ENCODE measurements at regions not wholly inside any gene's neighbourhood (a gene's known extent, or its start where the extent isn't known, plus 50 kb on each side); places are given as distances from the start of the nearest gene placed in this dataset.

DNA sequence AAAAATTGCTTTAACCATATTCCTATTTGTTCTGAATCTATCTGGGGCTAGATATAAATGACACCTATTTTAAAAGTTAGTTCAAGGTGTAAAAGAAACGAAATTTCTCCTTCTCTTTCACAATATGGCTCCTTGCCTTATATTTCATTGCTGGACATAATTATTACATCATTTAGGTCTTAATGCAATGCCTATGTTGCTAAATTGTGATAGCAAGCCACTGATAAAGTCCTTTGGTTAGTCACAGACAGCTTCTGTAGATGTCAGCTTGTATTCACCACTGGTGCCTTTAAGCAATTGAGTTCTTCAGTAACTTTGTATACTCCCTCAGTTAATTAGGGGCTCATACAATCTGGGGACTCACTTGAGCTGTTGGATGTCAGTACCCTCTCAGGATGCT is 1236.6 kb downstream of the GATA3 start:
- Histone ChIP-seq H3K27ac (ENCODE audit: low read depth, low read length) (no peak overlapping the region), H3K27me3 (ENCODE audit: insufficient read depth, low read length) (no peaks in the 10 kb centered on the region), H3K9ac (ENCODE audit: low read length) (no peak overlapping the region), H3K9me3 (ENCODE audit: control insufficient read depth in 1 of 2, insufficient read depth in 1 of 2, low read depth in 1 of 2, low read length in 2 of 2) (peaks cover 0 to 19% of the 10 kb centered on the region in 2 experiments; a peak in 2 of 4 replicates), H3K9me2 (ENCODE audit: insufficient read depth) (no peaks in the 10 kb centered on the region), H3K4me1 (ENCODE audit: control insufficient read depth in 1 of 2, insufficient read depth in 2 of 2, low read length in 2 of 2) (no peaks in the 10 kb centered on the region), H4K20me1 (ENCODE audit: insufficient read depth) (no peaks in the 10 kb centered on the region), H3K36me3 (ENCODE audit: control insufficient read depth in 1 of 2, insufficient read depth in 2 of 2, low read length in 2 of 2) (no peaks in the 10 kb centered on the region), H2AFZ (ENCODE audit: low read depth, low read length, poor library complexity, severe bottlenecking) (no peak overlapping the region), H3K4me2 (ENCODE audit: low read length) (no peak overlapping the region), H3K79me2 (ENCODE audit: insufficient read depth, low read length) (no peaks in the 10 kb centered on the region), H3K4me3 (replicated peaks in 1 of 2; ENCODE audit: low read depth in 1 of 2, low read length in 2 of 2) (no peak overlapping the region)
- TF ChIP-seq, protein P1, sequence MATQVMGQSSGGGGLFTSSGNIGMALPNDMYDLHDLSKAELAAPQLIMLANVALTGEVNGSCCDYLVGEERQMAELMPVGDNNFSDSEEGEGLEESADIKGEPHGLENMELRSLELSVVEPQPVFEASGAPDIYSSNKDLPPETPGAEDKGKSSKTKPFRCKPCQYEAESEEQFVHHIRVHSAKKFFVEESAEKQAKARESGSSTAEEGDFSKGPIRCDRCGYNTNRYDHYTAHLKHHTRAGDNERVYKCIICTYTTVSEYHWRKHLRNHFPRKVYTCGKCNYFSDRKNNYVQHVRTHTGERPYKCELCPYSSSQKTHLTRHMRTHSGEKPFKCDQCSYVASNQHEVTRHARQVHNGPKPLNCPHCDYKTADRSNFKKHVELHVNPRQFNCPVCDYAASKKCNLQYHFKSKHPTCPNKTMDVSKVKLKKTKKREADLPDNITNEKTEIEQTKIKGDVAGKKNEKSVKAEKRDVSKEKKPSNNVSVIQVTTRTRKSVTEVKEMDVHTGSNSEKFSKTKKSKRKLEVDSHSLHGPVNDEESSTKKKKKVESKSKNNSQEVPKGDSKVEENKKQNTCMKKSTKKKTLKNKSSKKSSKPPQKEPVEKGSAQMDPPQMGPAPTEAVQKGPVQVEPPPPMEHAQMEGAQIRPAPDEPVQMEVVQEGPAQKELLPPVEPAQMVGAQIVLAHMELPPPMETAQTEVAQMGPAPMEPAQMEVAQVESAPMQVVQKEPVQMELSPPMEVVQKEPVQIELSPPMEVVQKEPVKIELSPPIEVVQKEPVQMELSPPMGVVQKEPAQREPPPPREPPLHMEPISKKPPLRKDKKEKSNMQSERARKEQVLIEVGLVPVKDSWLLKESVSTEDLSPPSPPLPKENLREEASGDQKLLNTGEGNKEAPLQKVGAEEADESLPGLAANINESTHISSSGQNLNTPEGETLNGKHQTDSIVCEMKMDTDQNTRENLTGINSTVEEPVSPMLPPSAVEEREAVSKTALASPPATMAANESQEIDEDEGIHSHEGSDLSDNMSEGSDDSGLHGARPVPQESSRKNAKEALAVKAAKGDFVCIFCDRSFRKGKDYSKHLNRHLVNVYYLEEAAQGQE (IDR thresholded peaks at IDR 0.05; ENCODE audit: low read depth), result no peak
- TF ChIP-seq, protein P2, sequence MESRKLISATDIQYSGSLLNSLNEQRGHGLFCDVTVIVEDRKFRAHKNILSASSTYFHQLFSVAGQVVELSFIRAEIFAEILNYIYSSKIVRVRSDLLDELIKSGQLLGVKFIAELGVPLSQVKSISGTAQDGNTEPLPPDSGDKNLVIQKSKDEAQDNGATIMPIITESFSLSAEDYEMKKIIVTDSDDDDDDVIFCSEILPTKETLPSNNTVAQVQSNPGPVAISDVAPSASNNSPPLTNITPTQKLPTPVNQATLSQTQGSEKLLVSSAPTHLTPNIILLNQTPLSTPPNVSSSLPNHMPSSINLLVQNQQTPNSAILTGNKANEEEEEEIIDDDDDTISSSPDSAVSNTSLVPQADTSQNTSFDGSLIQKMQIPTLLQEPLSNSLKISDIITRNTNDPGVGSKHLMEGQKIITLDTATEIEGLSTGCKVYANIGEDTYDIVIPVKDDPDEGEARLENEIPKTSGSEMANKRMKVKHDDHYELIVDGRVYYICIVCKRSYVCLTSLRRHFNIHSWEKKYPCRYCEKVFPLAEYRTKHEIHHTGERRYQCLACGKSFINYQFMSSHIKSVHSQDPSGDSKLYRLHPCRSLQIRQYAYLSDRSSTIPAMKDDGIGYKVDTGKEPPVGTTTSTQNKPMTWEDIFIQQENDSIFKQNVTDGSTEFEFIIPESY (IDR thresholded peaks at IDR 0.05; ENCODE audit: extremely low read depth, insufficient replicate concordance, low read length), result no peak
- TF ChIP-seq TCF7L2 (IDR thresholded peaks at IDR 0.05; ENCODE audit: borderline replicate concordance, extremely low read depth, insufficient read depth, insufficient read length) (no peak), EZH2 (IDR thresholded peaks at IDR 0.05) (no peak), CEBPB (IDR thresholded peaks at IDR 0.05; ENCODE audit: low read depth) (no peak), EZH2phosphoT487 (IDR thresholded peaks at IDR 0.05; ENCODE audit: borderline replicate concordance) (no peak), ELF1 (IDR thresholded peaks at IDR 0.05; ENCODE audit: borderline replicate concordance, low read depth) (no peak), SRF (IDR thresholded peaks at IDR 0.05; ENCODE audit: low read depth) (no peak), POLR2AphosphoS5 (IDR thresholded peaks at IDR 0.05; ENCODE audit: low read depth, low read length) (no peak), SIN3A (IDR thresholded peaks at IDR 0.05; ENCODE audit: low read depth) (no peak), POLR2A (IDR thresholded peaks at IDR 0.05; ENCODE audit: borderline replicate concordance, extremely low read depth, insufficient read depth, insufficient read length) (no peak)
- TF ChIP-seq, protein P3, sequence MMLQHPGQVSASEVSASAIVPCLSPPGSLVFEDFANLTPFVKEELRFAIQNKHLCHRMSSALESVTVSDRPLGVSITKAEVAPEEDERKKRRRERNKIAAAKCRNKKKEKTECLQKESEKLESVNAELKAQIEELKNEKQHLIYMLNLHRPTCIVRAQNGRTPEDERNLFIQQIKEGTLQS (IDR thresholded peaks at IDR 0.05), result no peak
- TF ChIP-seq, protein P4, sequence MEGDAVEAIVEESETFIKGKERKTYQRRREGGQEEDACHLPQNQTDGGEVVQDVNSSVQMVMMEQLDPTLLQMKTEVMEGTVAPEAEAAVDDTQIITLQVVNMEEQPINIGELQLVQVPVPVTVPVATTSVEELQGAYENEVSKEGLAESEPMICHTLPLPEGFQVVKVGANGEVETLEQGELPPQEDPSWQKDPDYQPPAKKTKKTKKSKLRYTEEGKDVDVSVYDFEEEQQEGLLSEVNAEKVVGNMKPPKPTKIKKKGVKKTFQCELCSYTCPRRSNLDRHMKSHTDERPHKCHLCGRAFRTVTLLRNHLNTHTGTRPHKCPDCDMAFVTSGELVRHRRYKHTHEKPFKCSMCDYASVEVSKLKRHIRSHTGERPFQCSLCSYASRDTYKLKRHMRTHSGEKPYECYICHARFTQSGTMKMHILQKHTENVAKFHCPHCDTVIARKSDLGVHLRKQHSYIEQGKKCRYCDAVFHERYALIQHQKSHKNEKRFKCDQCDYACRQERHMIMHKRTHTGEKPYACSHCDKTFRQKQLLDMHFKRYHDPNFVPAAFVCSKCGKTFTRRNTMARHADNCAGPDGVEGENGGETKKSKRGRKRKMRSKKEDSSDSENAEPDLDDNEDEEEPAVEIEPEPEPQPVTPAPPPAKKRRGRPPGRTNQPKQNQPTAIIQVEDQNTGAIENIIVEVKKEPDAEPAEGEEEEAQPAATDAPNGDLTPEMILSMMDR (IDR thresholded peaks at IDR 0.05 in 2 of 3, conservative IDR thresholded peaks at IDR 0.05 in 1 of 3; ENCODE audit: borderline replicate concordance in 1 of 3, insufficient read depth in 1 of 3, low read depth in 2 of 3, low read length in 2 of 3), result no peak
- ATAC-seq (no peak), DNase-seq (ENCODE audit: low read depth, low spot score) (no peak)
- no TSS peak for BruUV-seq (replicated peaks)
- ChIA-PET CTCF (no interaction called here), RAD21 (ENCODE audit: low non-redundant PET in 1 of 2, low total read pairs in 2 of 2, uncharacterized antibody in 2 of 2, unreplicated experiment in 2 of 2) (no interaction called here), POLR2A (no interaction called here)
- intact Hi-C loops (cut with micrococcal nuclease), result no loop called here

All from HCT116 (cell line).